HepG2 (cell line): ENCODE measurements at regions not wholly inside any gene's neighbourhood (a gene's known extent, or its start where the extent isn't known, plus 50 kb on each side); places are given as distances from the start of the nearest gene placed in this dataset.

ENCODE experiments used
- ATAC-seq: fragments of 200-7000 bp; cut with Tn5 transposase; 3 replicates; pipeline ENCODE4 v1.9.1; 2020; ENCODE audit warnings: mild to moderate bottlenecking, moderate library complexity
- BruUV-seq: library from RNA; stranded (reverse); fragments of 400-500 nt; replicated peaks from 2 replicates; lab custom pipeline; 2021; lab: Mats Ljungman, UMichigan
- CTCF ChIA-PET: fragments of 300-600 bp; formaldehyde crosslinking; extraction: SDS; loops from one replicate; lab custom pipeline; 2021; ENCODE audit warnings: low total read pairs, inconsistent platforms, low intra/inter-chr PET ratio; lab: Yijun Ruan, JAX
- POLR2A ChIA-PET: fragments of 350-600 bp; sonication (Branson Sonifier 250); formaldehyde crosslinking; loops from one replicate; lab custom pipeline; 2020; ENCODE audit warnings: antibody characterized with exemption, inconsistent platforms; lab: Yijun Ruan, JAX
- DNase-seq: peaks from one replicate; pipeline ENCODE4 v3.0.0-alpha.2; 2015; ENCODE audit warnings: low spot score
- FAIRE-seq: peaks from 3 replicates; lab custom pipeline; 2011; peaks lifted over from hg19 to GRCh38; lab: Jason Lieb, UNC
- H2AFZ ChIP-seq: one replicate; pipeline ENCODE4 v1.6.1; 2011; ENCODE audit warnings: low read length, inconsistent platforms
- H3K27ac ChIP-seq: fragments of 300-600 bp; 3 replicates; pipeline ENCODE4 v1.8.0; 2011; ENCODE audit warnings: mixed run types, mild to moderate bottlenecking, mixed read lengths, low read length, inconsistent platforms; ENCODE audit not compliant: insufficient read depth; ENCODE audit errors: extremely low read length
- H3K27me3 ChIP-seq, 2 experiments: fragments of 200-600 bp in 1 of 2; 2 replicates in 1 of 2; 3 replicates in 1 of 2; pipeline versions ENCODE4 v1.6.0 to v1.8.0; 2011; ENCODE audit warnings: low read length in 2 of 2, mild to moderate bottlenecking in 2 of 2, moderate library complexity in 2 of 2, inconsistent platforms in 1 of 2; ENCODE audit not compliant: insufficient read depth in 2 of 2, control insufficient read depth in 1 of 2
- H3K36me3 ChIP-seq, 2 experiments: fragments of 200-600 bp in 1 of 2; replicated peaks in 1 of 2; 2 replicates in 1 of 2; 3 replicates in 1 of 2; pipeline versions ENCODE4 v1.5.1 to v1.8.0; 2011; ENCODE audit warnings: low read length in 2 of 2, inconsistent platforms in 1 of 2; ENCODE audit not compliant: insufficient read depth in 2 of 2, control insufficient read depth in 1 of 2
- H3K4me1 ChIP-seq: 2 replicates; pipeline ENCODE4 v1.5.1; 2012; ENCODE audit warnings: low read length, inconsistent platforms; ENCODE audit not compliant: insufficient read depth
- H3K4me2 ChIP-seq: 2 replicates; pipeline ENCODE4 v1.6.0; 2011; ENCODE audit warnings: low read depth, low read length, inconsistent platforms
- H3K4me3 ChIP-seq, 3 experiments: fragments of 200-600 bp in 1 of 3; sonication (generic), shearing (Covaris generic) in 1 of 3; replicated peaks in 1 of 3; 2 replicates each; pipeline ENCODE4 v1.5.1; 2011 to 2016; ENCODE audit warnings: low read length in 3 of 3, inconsistent platforms in 2 of 3, low read depth in 2 of 3, mild to moderate bottlenecking in 2 of 3, control low read depth in 1 of 3, mixed read lengths in 1 of 3; ENCODE audit not compliant: insufficient read depth in 1 of 3
- H3K79me2 ChIP-seq: one replicate; pipeline ENCODE4 v1.6.1; 2011; ENCODE audit warnings: low read length, inconsistent platforms; ENCODE audit not compliant: insufficient read depth
- H3K9ac ChIP-seq: 2 replicates; pipeline ENCODE4 v1.6.0; 2011; ENCODE audit warnings: mild to moderate bottlenecking, low read depth, low read length, inconsistent platforms; ENCODE audit not compliant: insufficient read depth
- H3K9me3 ChIP-seq: 2 replicates; pipeline ENCODE4 v1.5.1; 2012; ENCODE audit warnings: mild to moderate bottlenecking, low read length
- H4K20me1 ChIP-seq: 2 replicates; pipeline ENCODE4 v1.6.0; 2011; ENCODE audit warnings: inconsistent platforms, mild to moderate bottlenecking, low read length, moderate library complexity; ENCODE audit not compliant: insufficient read depth
- ATF5 ChIP-seq: sonication (generic); formaldehyde crosslinking; IDR thresholded peaks from 2 replicates; pipeline ENCODE4 v1.4.0; 2020; ENCODE audit warnings: mild to moderate bottlenecking, low read depth, missing genetic modification reagents
- RERE ChIP-seq: IDR thresholded peaks from 2 replicates; pipeline ENCODE4 v1.6.1; 2016; ENCODE audit warnings: low read depth, missing genetic modification reagents, missing compliant biosample characterization
- SOX6 ChIP-seq, 2 experiments: fragments of 450-650 bp in 1 of 2; sonication (generic) in 1 of 2; formaldehyde crosslinking in 1 of 2; IDR thresholded peaks; 2 replicates each; pipeline versions ENCODE4 v1.4.0 to v1.6.1; 2017 to 2020; ENCODE audit warnings: antibody characterized with exemption in 1 of 2, mild to moderate bottlenecking in 1 of 2, missing genetic modification reagents in 1 of 2
- ZNF337 ChIP-seq: sonication (generic); formaldehyde crosslinking; IDR thresholded peaks from 2 replicates; pipeline ENCODE4 v1.5.1; 2020; ENCODE audit warnings: missing genetic modification reagents, low read depth, mild to moderate bottlenecking, borderline replicate concordance
- WGBS: methylation state at CpG from one replicate; pipeline ENCODE4 v1.1.6; 2017; ENCODE audit warnings: low lambda C conversion rate; 5-methylcytosine and 5-hydroxymethylcytosine counted together
- in situ Hi-C: cut with HindIII; loops from 2 replicates; pipeline ENCODE4 v1.10.0; 2017; ENCODE audit warnings: low pct_unique_long_range_greater_than_20kb; ENCODE audit not compliant: extremely low pct_ligation_motif_present
- intact Hi-C: fragments of 100-400 bp; cut with micrococcal nuclease; formaldehyde crosslinking; loops from one replicate; pipeline ENCODE4 v1.10.0; 2022; ENCODE audit not compliant: unreplicated experiment

- no peaks in the 10 kb centered on the region for H3K27me3 ChIP-seq
- no peaks in the 10 kb centered on the region for H3K79me2 ChIP-seq
- in situ Hi-C loops = no loop called here
- H3K9me3 ChIP-seq = peaks cover 95% of the 10 kb centered on the region
- H3K4me2 ChIP-seq = no peak overlapping the region
- CTCF ChIA-PET = no interaction called here
- H4K20me1 ChIP-seq = no peaks in the 10 kb centered on the region
- intact Hi-C loops = no loop called here
- H3K36me3 ChIP-seq = no peaks in the 10 kb centered on the region
- H3K4me1 ChIP-seq = no peaks in the 10 kb centered on the region
- H2AFZ ChIP-seq = no peak overlapping the region
- POLR2A ChIA-PET = no interaction called here
- no peak overlapping the region for H3K27ac ChIP-seq
- H3K9ac ChIP-seq = no peak overlapping the region
- 5% methylated on average over 3 of the region's 3 CpGs for WGBS
- DNase-seq = no peak
- TF ChIP-seq RERE = no peak
- no peak for TF ChIP-seq SOX6 (IDR thresholded peaks at IDR 0.05)
- TF ChIP-seq SOX6 (CRISPR knock-in tag; IDR thresholded peaks at IDR 0.05) = no peak
- TF ChIP-seq ZNF337 (CRISPR knock-in tag) = no peak
- no peak for TF ChIP-seq ATF5 (CRISPR knock-in tag)
- no peak overlapping the region for H3K4me3 ChIP-seq
- BruUV-seq = no TSS peak
- no peak for FAIRE-seq
- no peak for ATAC-seq
Measured at GRCh38 chr1:163985700-163986099, 573.3 kb upstream of the PBX1 start.
